Stimulated activated CD8-positive, alpha-beta memory T cell treated with anti-CD3 and anti-CD28 coated beads, Interleukin-12 subunit alpha, Interleukin-12 subunit beta, amount 100 ng/mL, for 24 hours (primary cell): ENCODE measurements at regions not wholly inside any gene's neighbourhood (a gene's known extent, or its start where the extent isn't known, plus 50 kb on each side); places are given as distances from the start of the nearest gene placed in this dataset.
"Not testable (repeated sequence)": the region's sequence is repeated elsewhere in the genome, so short reads cannot be mapped to it uniquely, and the experiment has no call there.

Source experiments
- DNase-seq: peaks from one replicate; pipeline ENCODE4 v3.0.0-alpha.2; 2020; ENCODE audit errors: extremely low read depth

GRCh38 chr5:152116934-152117333 is 192.3 kb upstream of the GLRA1 start:
- DNase-seq, result no peak

- DNase-seq, result peak; percentile 3
Observed at GRCh38 chr5:152113401-152113800, 188.8 kb upstream of the GLRA1 start.

GRCh38 chr5:152107220-152107619 is 182.6 kb upstream of the GLRA1 start:
- no peak for DNase-seq

- no peak for DNase-seq
Observed at GRCh38 chr5:152106571-152106970, 181.9 kb upstream of the GLRA1 start.

- no peak for DNase-seq
Observed at GRCh38 chr5:152105085-152105484, 180.4 kb upstream of the GLRA1 start.

- no peak for DNase-seq
Observed at GRCh38 chr5:152104211-152104610, 179.6 kb upstream of the GLRA1 start.

GRCh38 chr5:152102908-152103307 is 178.3 kb upstream of the GLRA1 start:
- not testable (repeated sequence) for DNase-seq

- DNase-seq, result no peak
Observed at GRCh38 chr5:152102057-152102456, 177.4 kb upstream of the GLRA1 start.

GRCh38 chr5:152100462-152100861 is 175.8 kb upstream of the GLRA1 start:
- DNase-seq, result no peak

- no peak for DNase-seq
Observed at GRCh38 chr5:152097128-152097527, 172.5 kb upstream of the GLRA1 start.

GRCh38 chr5:152094716-152095115 is 170.1 kb upstream of the GLRA1 start:
- DNase-seq, result no peak

- no peak for DNase-seq
Observed at GRCh38 chr5:152094060-152094459, 169.4 kb upstream of the GLRA1 start.

- DNase-seq, result no peak
Observed at GRCh38 chr5:152092580-152092979, 167.9 kb upstream of the GLRA1 start.

GRCh38 chr5:152089644-152090043 is 165.0 kb upstream of the GLRA1 start:
- DNase-seq, result no peak

- no peak for DNase-seq
Observed at GRCh38 chr5:152086668-152087067, 162.0 kb upstream of the GLRA1 start.

- no peak for DNase-seq
Observed at GRCh38 chr5:152084476-152084875, 159.8 kb upstream of the GLRA1 start.

GRCh38 chr5:152083231-152083630 is 158.6 kb upstream of the GLRA1 start:
- DNase-seq, result no peak

- no peak for DNase-seq
Observed at GRCh38 chr5:152072091-152072490, 147.4 kb upstream of the GLRA1 start.

GRCh38 chr5:152070591-152070990 is 145.9 kb upstream of the GLRA1 start:
- no peak for DNase-seq

GRCh38 chr5:152066784-152067183 is 142.1 kb upstream of the GLRA1 start:
- DNase-seq, result no peak

GRCh38 chr5:152063004-152063403 is 138.4 kb upstream of the GLRA1 start:
- no peak for DNase-seq

GRCh38 chr5:152061095-152061494 is 136.4 kb upstream of the GLRA1 start:
- no peak for DNase-seq

- DNase-seq, result no peak
Observed at GRCh38 chr5:152058267-152058666, 133.6 kb upstream of the GLRA1 start.

GRCh38 chr5:152056931-152057330 is 132.3 kb upstream of the GLRA1 start:
- DNase-seq, result no peak

GRCh38 chr5:152052470-152052869 is 127.8 kb upstream of the GLRA1 start:
- no peak for DNase-seq
